ENCODE measurements at regions not wholly inside any gene's neighbourhood (a gene's known extent, or its start where the extent isn't known, plus 50 kb on each side); places are given as distances from the start of the nearest gene placed in this dataset.

DNA sequence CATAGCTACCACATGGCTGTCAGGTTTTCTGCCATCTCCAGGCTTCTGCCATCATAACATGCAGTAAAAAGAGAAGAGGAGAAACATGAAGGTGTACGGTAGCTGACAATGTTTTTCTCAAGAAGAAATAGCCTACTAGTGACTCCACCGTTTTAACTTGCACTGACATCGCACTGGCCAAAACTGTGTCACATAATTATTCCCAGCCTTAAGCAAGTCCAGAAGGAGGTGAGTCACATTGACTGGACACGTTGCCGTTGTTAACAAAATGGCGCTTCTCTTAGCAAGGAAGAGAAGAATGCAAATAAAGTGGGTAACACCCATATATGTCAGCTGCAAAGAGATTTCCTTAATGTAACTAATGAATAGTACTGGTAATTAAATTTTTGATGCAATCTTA is 810.4 kb upstream of the SLC10A2 start:
- TF ChIP-seq GATA3 (IDR thresholded peaks at IDR 0.05; ENCODE audit: low read depth, low read length): no peak
- no peak for TF ChIP-seq GATA2 (IDR thresholded peaks at IDR 0.05; ENCODE audit: low read depth, low read length)

Measured in SH-SY5Y (cell line).